GM12878 (cell line): ENCODE measurements at regions not wholly inside any gene's neighbourhood (a gene's known extent, or its start where the extent isn't known, plus 50 kb on each side); places are given as distances from the start of the nearest gene placed in this dataset.

Experiments used
- ATAC-seq: fragments of 200-7000 bp; cut with Tn5 transposase; 3 replicates; pipeline ENCODE4 v1.9.1; 2020; ENCODE audit warnings: mild to moderate bottlenecking, moderate library complexity
- BruUV-seq: library from RNA; stranded (reverse); fragments of 400-500 nt; replicated peaks from 2 replicates; lab custom pipeline; 2021; lab: Mats Ljungman, UMichigan
- CTCF ChIA-PET: fragments of 300-600 bp; sonication (Branson Sonifier 250); formaldehyde crosslinking; extraction: SDS; loops from one replicate; lab custom pipeline; 2021; ENCODE audit warnings: inconsistent platforms; lab: Yijun Ruan, JAX
- POLR2A ChIA-PET: fragments of 350-600 bp; formaldehyde crosslinking; extraction: SDS; loops from one replicate; lab custom pipeline; 2021; ENCODE audit warnings: inconsistent platforms; lab: Charles Lee
- RAD21 ChIA-PET: fragments of 300-600 bp; sonication (Branson Sonifier 250); formaldehyde crosslinking; loops from one replicate; lab custom pipeline; 2023; ENCODE audit warnings: antibody characterized with exemption; ENCODE audit not compliant: unreplicated experiment; lab: Charles Lee
- SMC1A ChIA-PET: fragments of 300-600 bp; sonication (Branson Sonifier 250); formaldehyde crosslinking; loops from one replicate; lab custom pipeline; 2023; ENCODE audit not compliant: unreplicated experiment, uncharacterized antibody; lab: Charles Lee
- DNase-seq: peaks from one replicate; pipeline ENCODE4 v3.0.0-alpha.2; 2011; ENCODE audit warnings: low read depth, low spot score
- FAIRE-seq: peaks from 3 replicates; lab custom pipeline; 2011; peaks lifted over from hg19 to GRCh38; lab: Jason Lieb, UNC
- H2AFZ ChIP-seq: 2 replicates; pipeline ENCODE4 v1.6.0; 2011; ENCODE audit warnings: low read depth, low read length, control low read depth; ENCODE audit not compliant: control insufficient read depth
- H3K27ac ChIP-seq: 2 replicates; pipeline ENCODE4 v1.5.1; 2011; ENCODE audit warnings: control low read depth; ENCODE audit not compliant: control insufficient read depth, insufficient read depth
- H3K27me3 ChIP-seq, 2 experiments: replicated peaks in 1 of 2; 2 replicates each; pipeline versions ENCODE4 v1.6.0 to v1.6.1; 2011; ENCODE audit warnings: low read length in 1 of 2; ENCODE audit not compliant: control insufficient read depth in 2 of 2, insufficient read depth in 2 of 2
- H3K36me3 ChIP-seq, 2 experiments: 2 replicates each; pipeline ENCODE4 v1.5.1; 2011; ENCODE audit warnings: low read length in 1 of 2; ENCODE audit not compliant: control insufficient read depth in 2 of 2, insufficient read depth in 2 of 2
- H3K4me1 ChIP-seq: 2 replicates; pipeline ENCODE4 v1.6.1; 2011; ENCODE audit warnings: mild to moderate bottlenecking, low read length, moderate library complexity, mixed read lengths; ENCODE audit not compliant: control insufficient read depth, insufficient read depth
- H3K4me2 ChIP-seq: 2 replicates; pipeline ENCODE4 v1.6.0; 2011; ENCODE audit warnings: control low read depth; ENCODE audit not compliant: control insufficient read depth, insufficient read depth
- H3K4me3 ChIP-seq: fragments of 200-600 bp; sonication (generic); 2 replicates; pipeline ENCODE4 v1.5.1; 2016
- H3K79me2 ChIP-seq: 2 replicates; pipeline ENCODE4 v1.6.0; 2011; ENCODE audit warnings: low read length; ENCODE audit not compliant: control insufficient read depth, insufficient read depth
- H3K9ac ChIP-seq: 2 replicates; pipeline ENCODE4 v1.8.0; 2011; ENCODE audit warnings: low read length, control low read depth, mixed read lengths; ENCODE audit not compliant: control insufficient read depth, insufficient read depth
- H3K9me3 ChIP-seq: replicated peaks from 3 replicates; pipeline ENCODE4 v1.5.1; 2011; ENCODE audit warnings: mild to moderate bottlenecking, low read length; ENCODE audit not compliant: control insufficient read depth, insufficient read depth
- H4K20me1 ChIP-seq: 2 replicates; pipeline ENCODE4 v1.6.0; 2011; ENCODE audit not compliant: control insufficient read depth, insufficient read depth
- CHD1 ChIP-seq: IDR thresholded peaks from 2 replicates; pipeline ENCODE4 v1.6.1; 2012; ENCODE audit warnings: low read depth, low read length, improper control_type of control experiment
- EED ChIP-seq: sonication (generic); IDR thresholded peaks from 2 replicates; pipeline ENCODE4 v1.6.1; 2016; ENCODE audit warnings: antibody characterized with exemption, low read depth
- EP300 ChIP-seq, 2 experiments: fragments of 150-350 bp in 1 of 2; IDR thresholded peaks; 2 replicates each; pipeline ENCODE4 v1.6.1; 2011 to 2012; ENCODE audit warnings: low read depth in 2 of 2, low read length in 2 of 2, borderline replicate concordance in 1 of 2, improper control_type of control experiment in 1 of 2, inconsistent platforms in 1 of 2; ENCODE audit not compliant: control insufficient read depth in 1 of 2
- MEF2A ChIP-seq: IDR thresholded peaks from 2 replicates; pipeline ENCODE4 v1.6.1; 2011; ENCODE audit warnings: low read depth, mild to moderate bottlenecking, low read length, moderate library complexity; ENCODE audit not compliant: insufficient read depth
- MEF2B ChIP-seq: fragments of 450-650 bp; IDR thresholded peaks from 2 replicates; pipeline ENCODE4 v1.6.1; 2018; ENCODE audit warnings: mild to moderate bottlenecking, moderate library complexity; ENCODE audit not compliant: partially characterized antibody, poor library complexity, severe bottlenecking
- MTA2 ChIP-seq: fragments of 450-650 bp; IDR thresholded peaks from 2 replicates; pipeline ENCODE4 v1.6.1; 2016; ENCODE audit warnings: low read depth, mild to moderate bottlenecking, moderate library complexity
- NFYB ChIP-seq: IDR thresholded peaks from 2 replicates; pipeline ENCODE4 v1.6.1; 2011; ENCODE audit warnings: low read depth, mild to moderate bottlenecking, low read length, improper control_type of control experiment, moderate library complexity; ENCODE audit not compliant: insufficient read depth
- SPI1 ChIP-seq: IDR thresholded peaks from 2 replicates; pipeline ENCODE4 v1.6.1; 2011; ENCODE audit warnings: low read depth, mild to moderate bottlenecking, low read length, moderate library complexity, borderline replicate concordance; ENCODE audit not compliant: insufficient read depth
- STAT1 ChIP-seq: fragments of 450-650 bp; conservative IDR thresholded peaks from 2 replicates; pipeline ENCODE4 v1.6.1; 2014; ENCODE audit warnings: antibody characterized with exemption, mild to moderate bottlenecking
- WGBS: methylation state at CpG from one replicate; pipeline ENCODE4 v1.1.6; 2016; ENCODE audit warnings: low lambda C conversion rate; ENCODE audit not compliant: insufficient replicate concordance, insufficient coverage; ENCODE audit errors: missing lambda C conversion rate; 5-methylcytosine and 5-hydroxymethylcytosine counted together
- in situ Hi-C: fragments of 300-500 bp; cut with MboI; formaldehyde crosslinking; loops from 9 replicates; pipeline ENCODE4 v1.14.3; 2018; ENCODE audit warnings: mixed read lengths
- intact Hi-C: fragments of 100-400 bp; cut with micrococcal nuclease; formaldehyde crosslinking; loops from one replicate; pipeline ENCODE4 v1.14.2; 2022; ENCODE audit not compliant: unreplicated experiment
- TF ChIP-seq, protein P1 (sequence below): fragments of 450-650 bp; IDR thresholded peaks from 2 replicates; pipeline ENCODE4 v1.6.1; 2016; ENCODE audit warnings: mild to moderate bottlenecking

DNA sequence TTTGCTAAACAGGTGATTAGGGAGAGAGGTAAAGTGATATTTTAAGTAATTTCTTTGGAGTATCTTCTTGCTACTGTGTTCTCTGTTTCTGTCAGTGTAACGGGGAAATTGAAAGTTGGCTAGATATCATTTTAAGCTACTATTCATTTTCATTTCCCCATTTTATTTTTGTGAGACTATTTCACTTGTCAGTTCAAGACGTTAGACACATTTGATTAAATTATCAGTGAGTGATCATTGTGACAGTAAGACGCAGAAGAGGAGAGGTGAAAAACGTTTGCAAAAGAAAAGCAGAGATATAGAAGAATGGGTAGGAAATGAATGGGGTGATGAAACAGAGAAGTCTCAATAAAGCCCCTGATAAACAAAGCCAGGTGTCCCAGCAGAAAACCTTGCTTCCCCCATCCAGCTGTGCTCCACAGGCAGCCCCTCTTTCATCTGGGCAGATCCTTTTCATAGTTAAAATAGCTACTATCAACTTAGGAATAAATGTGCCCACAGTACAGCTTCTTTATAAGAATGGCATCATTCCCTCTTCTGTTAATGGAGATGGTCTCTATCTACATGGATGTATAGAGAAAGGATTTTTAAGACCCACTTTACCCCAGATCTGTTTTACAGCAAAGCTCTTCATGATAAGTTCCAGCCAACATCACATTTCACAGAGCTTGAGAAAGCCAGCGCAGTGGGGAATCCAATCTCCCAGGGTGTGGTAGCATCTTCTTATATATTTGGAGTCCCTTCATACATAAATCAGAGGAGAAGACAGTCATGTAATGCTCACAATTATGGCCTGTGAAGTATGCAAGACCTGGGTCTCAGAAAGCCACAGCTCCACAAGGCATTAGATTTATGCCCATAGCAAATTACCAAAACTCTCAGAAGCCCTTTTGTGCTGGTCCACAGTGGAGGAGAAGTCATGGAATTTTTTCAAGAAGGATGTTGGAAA lies 138.1 kb upstream of the ITGB1 start:
- Histone ChIP-seq H3K4me3 (0 out of 2 replicates have a peak overlapping the region, but pooled peaks have one; percentile 7), H3K36me3 (no peaks in the 10 kb centered on the region), H3K9ac (peak overlapping the region; percentile 14; the same call in 1 of the 2 replicates), H4K20me1 (no peaks in the 10 kb centered on the region), H3K27ac (peak overlapping the region; percentile 65), H3K4me1 (peaks cover 40% of the 10 kb centered on the region), H2AFZ (no peak overlapping the region), H3K9me3 (peaks cover 12% of the 10 kb centered on the region; the same call in 2 of the 3 replicates), H3K27me3 (no peaks in the 10 kb centered on the region), H3K4me2 (peak overlapping the region; percentile 77), H3K79me2 (no peaks in the 10 kb centered on the region)
- SMC1A ChIA-PET = interaction anchor here (1.3 kb wide), 1 partner anchor 12 kb away, joined by 5 read pairs; no protein-coding TSS in a partner anchor
- intact Hi-C loops = no loop called here
- WGBS = 21% methylated on average over 5 of the region's 5 CpGs
- peak; percentile 40 for DNase-seq
- CTCF ChIA-PET = interaction anchor here (1.0 kb wide), 1 partner anchor 10 kb away, joined by 3 read pairs; no protein-coding TSS in a partner anchor
- POLR2A ChIA-PET = no interaction called here
- no TSS peak for BruUV-seq
- peak; percentile 56 for FAIRE-seq
- ATAC-seq = peak; percentile 83
- RAD21 ChIA-PET = no interaction called here
- in situ Hi-C loops = no loop called here
- TF ChIP-seq CHD1 = no peak
- no peak for TF ChIP-seq STAT1
- TF ChIP-seq SPI1 = peak; percentile 84
- TF ChIP-seq MEF2B = peak; percentile 13
- no peak for TF ChIP-seq EED
- TF ChIP-seq, protein P1, sequence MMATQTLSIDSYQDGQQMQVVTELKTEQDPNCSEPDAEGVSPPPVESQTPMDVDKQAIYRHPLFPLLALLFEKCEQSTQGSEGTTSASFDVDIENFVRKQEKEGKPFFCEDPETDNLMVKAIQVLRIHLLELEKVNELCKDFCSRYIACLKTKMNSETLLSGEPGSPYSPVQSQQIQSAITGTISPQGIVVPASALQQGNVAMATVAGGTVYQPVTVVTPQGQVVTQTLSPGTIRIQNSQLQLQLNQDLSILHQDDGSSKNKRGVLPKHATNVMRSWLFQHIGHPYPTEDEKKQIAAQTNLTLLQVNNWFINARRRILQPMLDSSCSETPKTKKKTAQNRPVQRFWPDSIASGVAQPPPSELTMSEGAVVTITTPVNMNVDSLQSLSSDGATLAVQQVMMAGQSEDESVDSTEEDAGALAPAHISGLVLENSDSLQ = peak; percentile 57
- 0 out of 2 replicates have a peak, but pooled peaks have one; percentile 10 for TF ChIP-seq MTA2
- TF ChIP-seq NFYB = no peak
- TF ChIP-seq MEF2A = peak; percentile 61; the same call in 1 of the 2 replicates
- 0 out of 4 replicates have a peak, but pooled peaks of 1 of the 2 experiments have one; percentile 18 for TF ChIP-seq EP300 (IDR thresholded peaks at IDR 0.05; ENCODE audit: borderline replicate concordance in 1 of 2, control insufficient read depth in 1 of 2, low read depth in 2 of 2, low read length in 2 of 2)
